BLaER1 (cell line): ENCODE measurements at regions not wholly inside any gene's neighbourhood (a gene's known extent, or its start where the extent isn't known, plus 50 kb on each side); places are given as distances from the start of the nearest gene placed in this dataset.

Experiments used
- H3K27ac ChIP-seq: shearing (Covaris generic); formaldehyde crosslinking; 2 replicates; pipeline ENCODE4 v1.8.1; 2022
- H3K27me3 ChIP-seq: shearing (Covaris generic); formaldehyde crosslinking; 2 replicates; pipeline ENCODE4 v1.8.1; 2022
- H3K36me3 ChIP-seq: shearing (Covaris generic); formaldehyde crosslinking; 2 replicates; pipeline ENCODE4 v1.8.1; 2022
- H3K4me1 ChIP-seq: shearing (Covaris generic); formaldehyde crosslinking; 2 replicates; pipeline ENCODE4 v1.8.1; 2022
- H3K4me2 ChIP-seq: shearing (Covaris generic); formaldehyde crosslinking; 2 replicates; pipeline ENCODE4 v1.8.1; 2022
- H3K4me3 ChIP-seq: shearing (Covaris generic); formaldehyde crosslinking; 2 replicates; pipeline ENCODE4 v1.8.1; 2022
- H3K9ac ChIP-seq: shearing (Covaris generic); formaldehyde crosslinking; 2 replicates; pipeline ENCODE4 v1.8.1; 2022
- H3K9me3 ChIP-seq: shearing (Covaris generic); formaldehyde crosslinking; 2 replicates; pipeline ENCODE4 v1.8.1; 2022
- H4K20me1 ChIP-seq: shearing (Covaris generic); formaldehyde crosslinking; 2 replicates; pipeline ENCODE4 v1.8.1; 2022
- Cebpa-rat ChIP-seq: shearing (Covaris generic); IDR thresholded peaks from 2 replicates; pipeline ENCODE4 v1.8.1; 2022

DNA sequence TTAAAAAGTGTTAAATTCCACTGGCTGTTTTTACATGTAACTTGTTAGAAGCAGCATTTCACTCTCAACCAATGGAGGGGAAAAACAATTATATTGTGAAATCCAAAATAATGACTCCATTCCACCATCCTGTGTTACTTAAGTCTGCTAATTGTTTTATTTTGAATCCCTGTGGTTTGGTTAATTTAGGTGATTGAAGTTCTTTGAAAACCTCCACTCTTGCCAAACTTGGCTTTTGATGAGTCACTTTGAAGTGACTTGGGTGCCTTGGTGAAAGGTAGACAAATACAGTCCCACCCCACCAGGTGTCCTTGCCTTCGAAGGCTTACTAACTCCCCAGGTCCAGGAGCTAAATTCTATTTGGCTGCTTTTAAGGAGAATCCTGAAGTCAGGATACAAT is 1303.8 kb upstream of the NRXN1 start:
- Histone ChIP-seq H3K27me3 (no peaks in the 10 kb centered on the region), H4K20me1 (no peaks in the 10 kb centered on the region), H3K27ac (no peak overlapping the region), H3K9me3 (no peaks in the 10 kb centered on the region), H3K4me2 (no peak overlapping the region), H3K36me3 (no peaks in the 10 kb centered on the region), H3K9ac (no peak overlapping the region), H3K4me1 (no peaks in the 10 kb centered on the region), H3K4me3 (no peak overlapping the region)
- no peak for TF ChIP-seq Cebpa-rat

DNA sequence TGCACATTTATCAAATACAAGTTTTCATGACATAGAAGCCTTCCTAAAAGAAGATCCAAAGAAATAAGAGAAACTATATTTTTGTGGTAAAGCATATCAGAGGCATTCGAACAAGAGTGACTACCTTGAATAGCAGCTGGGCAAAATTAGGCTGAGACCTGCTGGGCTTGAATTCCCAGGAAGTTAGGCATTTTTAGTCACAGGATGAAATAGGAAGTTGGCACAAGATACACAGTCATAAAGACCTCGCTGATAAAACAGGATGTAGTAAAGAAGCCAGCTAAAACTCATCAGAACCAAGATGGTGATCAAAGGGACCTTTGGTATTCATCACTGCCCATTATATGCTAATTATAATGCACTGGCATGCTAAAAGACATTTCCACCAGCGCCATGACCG is 1302.3 kb upstream of the NRXN1 start:
- no peak overlapping the region for H3K27ac ChIP-seq
- no peaks in the 10 kb centered on the region for H3K4me1 ChIP-seq
- no peak for TF ChIP-seq Cebpa-rat
- H3K9ac ChIP-seq = no peak overlapping the region
- H3K4me3 ChIP-seq = no peak overlapping the region
- no peaks in the 10 kb centered on the region for H4K20me1 ChIP-seq
- H3K36me3 ChIP-seq = no peaks in the 10 kb centered on the region
- H3K9me3 ChIP-seq = no peaks in the 10 kb centered on the region
- no peaks in the 10 kb centered on the region for H3K27me3 ChIP-seq
- no peak overlapping the region for H3K4me2 ChIP-seq

DNA sequence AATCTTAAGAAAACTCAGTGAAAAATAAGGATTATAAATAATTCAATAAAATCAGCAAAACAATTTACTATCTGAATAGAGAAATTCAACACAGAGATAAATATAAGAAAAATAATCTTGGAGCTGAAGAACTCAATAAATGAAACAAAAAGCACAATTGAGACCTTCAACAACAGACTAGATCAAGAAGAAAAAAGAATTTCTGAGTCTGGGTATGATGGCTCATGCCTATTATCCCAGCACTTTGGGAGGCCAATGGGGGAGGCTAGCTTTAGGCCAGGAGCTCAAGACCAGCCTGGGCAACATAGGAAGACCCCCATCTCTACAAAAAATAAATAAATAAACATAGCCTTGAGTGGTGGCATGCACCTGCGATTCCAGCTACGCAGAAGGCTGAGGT is 1295.7 kb upstream of the NRXN1 start:
- no peaks in the 10 kb centered on the region for H3K27me3 ChIP-seq
- peaks cover 14% of the 10 kb centered on the region for H3K9me3 ChIP-seq
- no peak for TF ChIP-seq Cebpa-rat
- no peak overlapping the region for H3K4me2 ChIP-seq
- H3K36me3 ChIP-seq = no peaks in the 10 kb centered on the region
- H3K27ac ChIP-seq = no peak overlapping the region
- no peaks in the 10 kb centered on the region for H3K4me1 ChIP-seq
- H3K4me3 ChIP-seq = no peak overlapping the region
- no peak overlapping the region for H3K9ac ChIP-seq
- no peaks in the 10 kb centered on the region for H4K20me1 ChIP-seq

DNA sequence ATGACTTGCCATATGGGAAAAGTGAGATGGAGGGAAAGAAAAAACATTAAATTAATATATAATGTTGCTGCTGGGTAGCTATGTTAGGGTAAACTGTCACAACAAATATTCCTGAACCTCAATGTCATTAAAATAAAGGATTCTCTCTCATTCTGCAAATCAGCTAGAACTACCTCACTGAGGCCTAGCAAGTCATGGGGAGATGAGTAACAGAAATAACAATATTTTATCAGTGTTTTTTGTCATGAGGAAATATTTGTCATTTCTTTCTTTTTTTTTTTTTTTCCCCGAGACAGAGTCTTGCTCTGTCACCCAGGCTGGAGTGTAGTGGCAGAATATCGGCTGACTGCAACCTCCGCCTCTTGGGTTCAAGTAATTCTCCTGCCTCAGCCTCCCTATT is 1282.3 kb upstream of the NRXN1 start:
- Histone ChIP-seq H3K27me3 (no peaks in the 10 kb centered on the region), H3K27ac (no peak overlapping the region), H3K4me1 (no peaks in the 10 kb centered on the region), H3K9me3 (no peaks in the 10 kb centered on the region), H3K36me3 (no peaks in the 10 kb centered on the region), H3K4me3 (no peak overlapping the region), H3K4me2 (no peak overlapping the region), H3K9ac (no peak overlapping the region), H4K20me1 (no peaks in the 10 kb centered on the region)
- TF ChIP-seq Cebpa-rat = no peak

DNA sequence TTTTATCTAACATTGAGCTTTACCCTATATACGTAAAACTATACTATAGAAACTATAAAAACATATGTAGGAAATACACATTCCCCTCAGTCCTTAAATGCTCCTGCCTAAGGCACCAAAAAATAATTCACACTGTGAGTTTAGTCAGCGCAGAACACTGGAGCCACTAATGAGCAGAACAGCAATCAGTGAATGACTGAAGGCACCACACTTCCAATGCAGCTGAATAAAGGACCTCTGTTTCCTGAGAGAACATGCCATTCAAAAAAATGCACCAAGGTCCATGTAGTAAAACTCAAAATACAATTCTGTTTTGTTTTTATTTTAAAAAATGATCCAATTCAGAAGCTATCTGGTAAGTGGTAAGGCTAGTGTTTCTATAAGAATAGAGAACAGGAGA is 1280.6 kb upstream of the NRXN1 start:
- Histone ChIP-seq H3K27me3 (no peaks in the 10 kb centered on the region), H3K4me1 (no peaks in the 10 kb centered on the region), H4K20me1 (no peaks in the 10 kb centered on the region), H3K27ac (no peak overlapping the region), H3K4me2 (no peak overlapping the region), H3K9me3 (no peaks in the 10 kb centered on the region), H3K36me3 (no peaks in the 10 kb centered on the region), H3K9ac (no peak overlapping the region), H3K4me3 (no peak overlapping the region)
- TF ChIP-seq Cebpa-rat = no peak

DNA sequence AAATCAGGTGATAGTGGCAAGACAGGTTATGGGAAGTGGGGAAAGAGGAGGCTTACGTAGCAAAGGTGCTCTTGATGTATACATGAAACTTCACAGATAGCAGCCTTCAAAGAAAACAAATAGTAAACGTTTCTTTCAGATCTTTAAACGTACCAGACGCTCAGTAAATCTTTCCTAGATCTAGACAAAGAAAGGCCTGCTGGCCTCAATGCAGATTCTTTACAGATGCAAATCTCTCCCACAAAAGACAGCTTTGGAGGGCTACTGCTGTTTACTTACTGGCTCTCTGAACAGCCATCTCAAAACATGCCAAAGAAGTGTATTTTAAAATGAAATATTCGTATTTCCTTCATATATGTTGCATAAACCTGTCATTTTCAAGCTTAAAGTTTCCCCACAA is 1279.9 kb upstream of the NRXN1 start:
- H4K20me1 ChIP-seq = no peaks in the 10 kb centered on the region
- H3K36me3 ChIP-seq = no peaks in the 10 kb centered on the region
- no peak overlapping the region for H3K9ac ChIP-seq
- no peaks in the 10 kb centered on the region for H3K27me3 ChIP-seq
- H3K27ac ChIP-seq = no peak overlapping the region
- H3K9me3 ChIP-seq = no peaks in the 10 kb centered on the region
- H3K4me2 ChIP-seq = no peak overlapping the region
- H3K4me3 ChIP-seq = no peak overlapping the region
- no peaks in the 10 kb centered on the region for H3K4me1 ChIP-seq
- TF ChIP-seq Cebpa-rat = no peak

DNA sequence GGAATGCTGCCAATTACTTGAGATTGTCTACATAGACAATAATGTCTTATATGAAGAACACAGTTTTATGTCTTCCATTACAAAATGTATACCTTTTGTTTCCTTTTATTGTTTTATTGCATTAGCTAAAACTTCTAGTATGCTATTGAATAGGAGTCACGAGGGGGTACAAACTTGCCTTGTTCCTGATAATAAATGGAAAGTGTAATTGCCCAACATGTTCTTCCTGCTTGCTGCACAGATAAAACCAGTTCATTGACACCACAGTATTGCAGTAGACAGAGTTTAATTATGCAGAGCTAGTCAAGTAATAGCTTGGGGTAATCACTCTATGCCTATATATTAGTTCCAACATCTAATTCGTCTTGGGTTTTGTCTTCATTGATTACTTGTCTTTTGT is 1276.2 kb upstream of the NRXN1 start:
- H3K36me3 ChIP-seq = no peaks in the 10 kb centered on the region
- no peak for TF ChIP-seq Cebpa-rat

DNA sequence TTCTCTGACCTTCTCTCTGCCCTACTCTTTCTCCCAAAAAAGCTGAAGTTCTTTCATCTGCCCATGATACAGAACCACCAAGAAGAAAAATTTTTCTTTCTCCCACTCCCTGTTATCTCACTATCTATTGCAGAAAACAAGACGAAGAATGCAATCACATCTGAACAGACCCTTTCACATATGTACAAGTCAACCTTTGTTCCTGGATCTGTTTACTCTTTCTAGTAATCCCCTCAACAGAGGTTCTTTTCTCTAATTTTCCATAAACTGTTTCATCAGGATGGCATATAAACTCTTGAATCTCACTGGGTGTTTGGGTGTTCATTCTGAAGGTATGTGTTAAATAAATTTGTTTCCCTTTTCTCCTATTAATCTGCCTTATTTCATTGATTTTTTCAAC is 1262.7 kb upstream of the NRXN1 start:
- no peak for TF ChIP-seq Cebpa-rat
- Histone ChIP-seq H3K27ac (no peak overlapping the region), H3K9ac (no peak overlapping the region), H3K9me3 (peaks cover 12% of the 10 kb centered on the region), H3K4me1 (no peaks in the 10 kb centered on the region), H3K4me2 (no peak overlapping the region), H3K27me3 (no peaks in the 10 kb centered on the region), H3K4me3 (no peak overlapping the region), H4K20me1 (no peaks in the 10 kb centered on the region), H3K36me3 (no peaks in the 10 kb centered on the region)

More for the DNA sequence above, 1276.2 kb upstream of the NRXN1 start:
- H3K4me3 ChIP-seq = no peak overlapping the region
- H3K27me3 ChIP-seq = no peaks in the 10 kb centered on the region
- no peak overlapping the region for H3K27ac ChIP-seq
- H3K9me3 ChIP-seq = peaks cover 7% of the 10 kb centered on the region; the same call in 1 of the 2 replicates
- H3K4me1 ChIP-seq = no peaks in the 10 kb centered on the region
- H3K9ac ChIP-seq = no peak overlapping the region
- H3K4me2 ChIP-seq = no peak overlapping the region
- H4K20me1 ChIP-seq = no peaks in the 10 kb centered on the region

DNA sequence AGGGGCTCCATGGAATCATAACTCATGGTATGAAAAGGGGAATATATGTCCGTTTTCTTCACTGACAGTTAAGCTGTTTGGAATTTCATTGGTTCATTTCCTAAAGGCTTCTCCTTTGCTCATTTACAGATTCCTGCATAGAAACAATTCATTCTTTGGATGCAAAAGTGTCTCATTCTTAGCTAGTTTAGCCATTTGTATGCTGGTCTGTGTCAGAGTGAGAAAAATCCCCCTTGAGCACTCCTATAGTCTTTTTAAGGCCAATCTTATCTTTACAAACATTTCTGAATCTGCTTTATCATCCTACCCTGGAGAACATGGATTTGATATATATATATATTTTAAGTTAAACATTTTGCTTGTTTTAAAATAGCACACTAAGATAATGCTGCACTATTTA is 1260.9 kb upstream of the NRXN1 start:
- Histone ChIP-seq H3K9ac (no peak overlapping the region), H3K27ac (no peak overlapping the region), H4K20me1 (no peaks in the 10 kb centered on the region), H3K4me1 (no peaks in the 10 kb centered on the region), H3K4me2 (no peak overlapping the region), H3K36me3 (no peaks in the 10 kb centered on the region), H3K27me3 (no peaks in the 10 kb centered on the region), H3K4me3 (no peak overlapping the region), H3K9me3 (no peaks in the 10 kb centered on the region)
- TF ChIP-seq Cebpa-rat = no peak

DNA sequence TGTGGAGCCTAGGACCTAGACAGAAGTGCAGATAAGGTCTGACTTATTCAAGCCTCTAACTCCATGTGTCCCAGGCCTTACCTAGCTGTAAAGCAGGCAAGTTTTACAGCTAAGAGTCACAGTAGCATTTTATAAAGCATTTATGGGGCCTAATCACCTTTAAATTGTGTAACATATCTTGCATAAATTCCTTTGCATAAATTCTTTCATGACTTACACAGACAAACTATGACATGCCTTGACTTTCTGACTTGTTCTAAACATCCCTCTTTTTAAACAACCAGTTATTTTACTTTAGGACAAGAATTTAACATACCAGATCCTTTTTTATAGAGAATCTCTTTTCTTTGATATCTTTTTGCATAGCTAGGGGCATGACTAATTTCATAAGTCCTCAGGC is 1257.8 kb upstream of the NRXN1 start:
- H3K4me2 ChIP-seq = no peak overlapping the region
- no peaks in the 10 kb centered on the region for H4K20me1 ChIP-seq
- peaks cover 12% of the 10 kb centered on the region; the same call in 1 of the 2 replicates for H3K9me3 ChIP-seq
- H3K4me1 ChIP-seq = peaks cover 4% of the 10 kb centered on the region
- no peak overlapping the region for H3K4me3 ChIP-seq
- TF ChIP-seq Cebpa-rat = no peak
- H3K36me3 ChIP-seq = no peaks in the 10 kb centered on the region
- no peaks in the 10 kb centered on the region for H3K27me3 ChIP-seq
- no peak overlapping the region for H3K9ac ChIP-seq
- no peak overlapping the region for H3K27ac ChIP-seq

DNA sequence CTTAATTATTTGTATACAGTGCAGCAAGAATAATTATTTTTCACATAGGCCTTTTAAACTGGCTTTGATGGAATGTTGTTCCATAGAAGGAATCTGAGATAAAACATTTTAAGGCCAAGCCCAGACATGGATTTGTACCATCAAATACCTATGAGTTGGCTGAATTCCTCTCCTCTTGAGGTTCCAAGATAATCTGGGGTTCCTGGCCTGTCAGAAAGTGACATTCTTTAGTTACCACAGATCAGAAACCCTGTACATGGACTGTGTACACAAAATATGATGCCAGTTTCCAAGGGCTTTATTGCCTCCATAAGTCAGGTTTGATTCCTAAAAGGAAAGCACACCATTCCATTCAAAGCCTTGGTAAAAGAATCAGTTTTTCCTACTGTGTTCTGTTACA is 1256.7 kb upstream of the NRXN1 start:
- H3K9ac ChIP-seq = no peak overlapping the region
- peaks cover 15% of the 10 kb centered on the region for H3K4me1 ChIP-seq
- no peak overlapping the region for H3K4me3 ChIP-seq
- no peak for TF ChIP-seq Cebpa-rat
- H3K4me2 ChIP-seq = no peak overlapping the region
- no peaks in the 10 kb centered on the region for H4K20me1 ChIP-seq
- no peaks in the 10 kb centered on the region for H3K27me3 ChIP-seq
- H3K36me3 ChIP-seq = no peaks in the 10 kb centered on the region
- H3K27ac ChIP-seq = no peak overlapping the region
- peaks cover 12% of the 10 kb centered on the region; the same call in 1 of the 2 replicates for H3K9me3 ChIP-seq
